GM23338 (cell line): ENCODE measurements at regions not wholly inside any gene's neighbourhood (a gene's known extent, or its start where the extent isn't known, plus 50 kb on each side); places are given as distances from the start of the nearest gene placed in this dataset.

Experiments
- CTCF ChIP-seq, 2 experiments: fragments of 200-600 bp in 1 of 2; sonication (generic) in 1 of 2; conservative IDR thresholded peaks; 2 replicates each; pipeline versions ENCODE4 v1.5.1 to v1.6.1; 2016 to 2017; ENCODE audit warnings: antibody characterized with exemption in 2 of 2, low read depth in 2 of 2, mild to moderate bottlenecking in 2 of 2, moderate library complexity in 1 of 2
- EZH2phosphoT487 ChIP-seq: fragments of 200-600 bp; sonication (generic); IDR thresholded peaks from one replicate; pipeline ENCODE4 v1.8.1; 2018; ENCODE audit warnings: antibody characterized with exemption; ENCODE audit not compliant: unreplicated experiment
- POLR2AphosphoS5 ChIP-seq: IDR thresholded peaks from 2 replicates; pipeline ENCODE4 v1.6.1; 2016; ENCODE audit warnings: antibody characterized with exemption, low read depth

- TF ChIP-seq CTCF (conservative IDR thresholded peaks at IDR 0.05; ENCODE audit: low read depth in 2 of 2) (no peak), EZH2phosphoT487 (no peak), POLR2AphosphoS5 (no peak)
Observed at GRCh38 chr5:165626161-165626560, 2120.7 kb downstream of the MAT2B start.
